ENCODE measurements at regions not wholly inside any gene's neighbourhood (a gene's known extent, or its start where the extent isn't known, plus 50 kb on each side); places are given as distances from the start of the nearest gene placed in this dataset.
"Not testable (repeated sequence)": the region's sequence is repeated elsewhere in the genome, so short reads cannot be mapped to it uniquely, and the experiment has no call there.

- Histone ChIP-seq H2BK5ac (ENCODE audit: low read length) (no peak overlapping the region), H3K4me3 (ENCODE audit: low read length) (no peak overlapping the region), H2AK5ac (ENCODE audit: low read length) (no peak overlapping the region), H3K27ac (ENCODE audit: low read depth, low read length) (no peak overlapping the region), H3K4ac (ENCODE audit: low read depth, low read length) (no peak overlapping the region), H2BK120ac (ENCODE audit: low read depth, low read length) (no peak overlapping the region), H3K18ac (ENCODE audit: low read length) (no peak overlapping the region), H3K4me2 (ENCODE audit: low read length) (no peak overlapping the region), H4K5ac (ENCODE audit: low read length) (no peak overlapping the region), H3K23ac (ENCODE audit: low read length) (no peak overlapping the region), H3K4me1 (ENCODE audit: control insufficient read depth, low read depth, low read length) (no peaks in the 10 kb centered on the region), H3K9ac (ENCODE audit: low read length) (no peak overlapping the region), H3K79me2 (ENCODE audit: control insufficient read depth, insufficient read depth, low read length) (no peaks in the 10 kb centered on the region), H4K8ac (ENCODE audit: low read depth, low read length) (no peak overlapping the region), H3K79me1 (ENCODE audit: low read length) (no peaks in the 10 kb centered on the region), H2BK15ac (replicated peaks; ENCODE audit: low read depth) (no peak overlapping the region), H3K27me3 (ENCODE audit: insufficient read depth, low read length, poor library complexity) (no peaks in the 10 kb centered on the region), H3K56ac (ENCODE audit: low read length) (no peak overlapping the region), H3K36me3 (ENCODE audit: control insufficient read depth, insufficient read depth, low read length) (no peaks in the 10 kb centered on the region)
- DNase-seq, result no peak
- no CpG with 5 or more reads among the region's 1 CpG for WGBS (ENCODE audit: extremely low coverage, insufficient coverage, low lambda C conversion rate)
Measured at GRCh38 chr5:106393276-106393675, 1277.5 kb downstream of the EFNA5 start.

GRCh38 chr5:106392766-106393165 lies 1278.0 kb downstream of the EFNA5 start:
- no peak overlapping the region for H2AK5ac ChIP-seq (ENCODE audit: low read length)
- H3K9ac ChIP-seq (ENCODE audit: low read length), result no peak overlapping the region
- no peaks in the 10 kb centered on the region for H3K4me1 ChIP-seq (ENCODE audit: control insufficient read depth, low read depth, low read length)
- no peak overlapping the region for H3K4me3 ChIP-seq (ENCODE audit: low read length)
- H4K8ac ChIP-seq (ENCODE audit: low read depth, low read length), result no peak overlapping the region
- no peak overlapping the region for H3K23ac ChIP-seq (ENCODE audit: low read length)
- H3K79me2 ChIP-seq (ENCODE audit: control insufficient read depth, insufficient read depth, low read length), result no peaks in the 10 kb centered on the region
- H3K18ac ChIP-seq (ENCODE audit: low read length), result no peak overlapping the region
- no peaks in the 10 kb centered on the region for H3K79me1 ChIP-seq (ENCODE audit: low read length)
- no peak overlapping the region for H3K4me2 ChIP-seq (ENCODE audit: low read length)
- DNase-seq, result no peak
- H4K5ac ChIP-seq (ENCODE audit: low read length), result no peak overlapping the region
- no peak overlapping the region for H2BK15ac ChIP-seq (replicated peaks; ENCODE audit: low read depth)
- no peak overlapping the region for H3K27ac ChIP-seq (ENCODE audit: low read depth, low read length)
- H3K56ac ChIP-seq (ENCODE audit: low read length), result no peak overlapping the region
- H3K36me3 ChIP-seq (ENCODE audit: control insufficient read depth, insufficient read depth, low read length), result no peaks in the 10 kb centered on the region
- H2BK120ac ChIP-seq (ENCODE audit: low read depth, low read length), result no peak overlapping the region
- H3K4ac ChIP-seq (ENCODE audit: low read depth, low read length), result no peak overlapping the region
- no CpG with 5 or more reads among the region's 5 CpGs for WGBS (ENCODE audit: extremely low coverage, insufficient coverage, low lambda C conversion rate)
- no peaks in the 10 kb centered on the region for H3K27me3 ChIP-seq (ENCODE audit: insufficient read depth, low read length, poor library complexity)
- H2BK5ac ChIP-seq (ENCODE audit: low read length), result no peak overlapping the region

GRCh38 chr5:106387767-106388166 lies 1283.0 kb downstream of the EFNA5 start:
- not testable (repeated sequence) for H3K79me1 ChIP-seq (ENCODE audit: low read length); H3K4me3 ChIP-seq (ENCODE audit: low read length); H2BK120ac ChIP-seq (ENCODE audit: low read depth, low read length); H3K36me3 ChIP-seq (ENCODE audit: control insufficient read depth, insufficient read depth, low read length); H2BK5ac ChIP-seq (ENCODE audit: low read length); H3K27ac ChIP-seq (ENCODE audit: low read depth, low read length); H3K56ac ChIP-seq (ENCODE audit: low read length); H3K9ac ChIP-seq (ENCODE audit: low read length); H2BK15ac ChIP-seq (replicated peaks; ENCODE audit: low read depth); H3K18ac ChIP-seq (ENCODE audit: low read length); H4K5ac ChIP-seq (ENCODE audit: low read length); H3K79me2 ChIP-seq (ENCODE audit: control insufficient read depth, insufficient read depth, low read length); H4K8ac ChIP-seq (ENCODE audit: low read depth, low read length); H3K4me1 ChIP-seq (ENCODE audit: control insufficient read depth, low read depth, low read length); DNase-seq; H3K27me3 ChIP-seq (ENCODE audit: insufficient read depth, low read length, poor library complexity); H2AK5ac ChIP-seq (ENCODE audit: low read length); H3K23ac ChIP-seq (ENCODE audit: low read length); H3K4me2 ChIP-seq (ENCODE audit: low read length); H3K4ac ChIP-seq (ENCODE audit: low read depth, low read length)
- WGBS (ENCODE audit: extremely low coverage, insufficient coverage, low lambda C conversion rate), result 100% methylated on average over 9 of the region's 12 CpGs

- no peaks in the 10 kb centered on the region for H3K36me3 ChIP-seq (ENCODE audit: control insufficient read depth, insufficient read depth, low read length)
- H3K18ac ChIP-seq (ENCODE audit: low read length), result no peak overlapping the region
- no peak overlapping the region for H2BK5ac ChIP-seq (ENCODE audit: low read length)
- no peak overlapping the region for H4K8ac ChIP-seq (ENCODE audit: low read depth, low read length)
- H3K79me1 ChIP-seq (ENCODE audit: low read length), result no peaks in the 10 kb centered on the region
- no CpG with 5 or more reads among the region's 3 CpGs for WGBS (ENCODE audit: extremely low coverage, insufficient coverage, low lambda C conversion rate)
- no peak overlapping the region for H3K9ac ChIP-seq (ENCODE audit: low read length)
- no peak overlapping the region for H3K4me2 ChIP-seq (ENCODE audit: low read length)
- no peak overlapping the region for H3K56ac ChIP-seq (ENCODE audit: low read length)
- H3K79me2 ChIP-seq (ENCODE audit: control insufficient read depth, insufficient read depth, low read length), result no peaks in the 10 kb centered on the region
- no peaks in the 10 kb centered on the region for H3K4me1 ChIP-seq (ENCODE audit: control insufficient read depth, low read depth, low read length)
- no peak overlapping the region for H2AK5ac ChIP-seq (ENCODE audit: low read length)
- H2BK15ac ChIP-seq (replicated peaks; ENCODE audit: low read depth), result no peak overlapping the region
- no peak overlapping the region for H3K4ac ChIP-seq (ENCODE audit: low read depth, low read length)
- H3K27me3 ChIP-seq (ENCODE audit: insufficient read depth, low read length, poor library complexity), result no peaks in the 10 kb centered on the region
- H2BK120ac ChIP-seq (ENCODE audit: low read depth, low read length), result no peak overlapping the region
- H3K4me3 ChIP-seq (ENCODE audit: low read length), result no peak overlapping the region
- H4K5ac ChIP-seq (ENCODE audit: low read length), result no peak overlapping the region
- no peak overlapping the region for H3K27ac ChIP-seq (ENCODE audit: low read depth, low read length)
- DNase-seq, result no peak
- no peak overlapping the region for H3K23ac ChIP-seq (ENCODE audit: low read length)
Measured at GRCh38 chr5:106386287-106386686, 1284.5 kb downstream of the EFNA5 start.

- no peak overlapping the region for H3K9ac ChIP-seq (ENCODE audit: low read length)
Measured at GRCh38 chr5:106380736-106381135, 1290.0 kb downstream of the EFNA5 start.

GRCh38 chr5:106376522-106376921 lies 1294.2 kb downstream of the EFNA5 start:
- Histone ChIP-seq H2BK15ac (replicated peaks; ENCODE audit: low read depth) (no peak overlapping the region), H3K79me2 (ENCODE audit: control insufficient read depth, insufficient read depth, low read length) (no peaks in the 10 kb centered on the region), H3K4ac (ENCODE audit: low read depth, low read length) (no peak overlapping the region), H3K23ac (ENCODE audit: low read length) (no peak overlapping the region), H3K56ac (ENCODE audit: low read length) (no peak overlapping the region), H3K27me3 (ENCODE audit: insufficient read depth, low read length, poor library complexity) (no peaks in the 10 kb centered on the region), H3K4me3 (ENCODE audit: low read length) (no peak overlapping the region), H3K36me3 (ENCODE audit: control insufficient read depth, insufficient read depth, low read length) (no peaks in the 10 kb centered on the region), H3K4me1 (ENCODE audit: control insufficient read depth, low read depth, low read length) (no peaks in the 10 kb centered on the region), H3K4me2 (ENCODE audit: low read length) (no peak overlapping the region), H4K8ac (ENCODE audit: low read depth, low read length) (no peak overlapping the region), H3K9ac (ENCODE audit: low read length) (no peak overlapping the region), H2BK120ac (ENCODE audit: low read depth, low read length) (no peak overlapping the region), H3K18ac (ENCODE audit: low read length) (no peak overlapping the region), H3K79me1 (ENCODE audit: low read length) (no peaks in the 10 kb centered on the region), H3K27ac (ENCODE audit: low read depth, low read length) (no peak overlapping the region), H4K5ac (ENCODE audit: low read length) (no peak overlapping the region), H2BK5ac (ENCODE audit: low read length) (no peak overlapping the region), H2AK5ac (ENCODE audit: low read length) (no peak overlapping the region)
- DNase-seq, result no peak
- WGBS (ENCODE audit: extremely low coverage, insufficient coverage, low lambda C conversion rate), result no CpG with 5 or more reads among the region's 1 CpG

More at GRCh38 chr5:106380736-106381135, 1290.0 kb downstream of the EFNA5 start:
- Histone ChIP-seq H3K56ac (ENCODE audit: low read length) (no peak overlapping the region), H4K8ac (ENCODE audit: low read depth, low read length) (no peak overlapping the region), H2BK120ac (ENCODE audit: low read depth, low read length) (no peak overlapping the region), H3K4ac (ENCODE audit: low read depth, low read length) (no peak overlapping the region), H3K79me1 (ENCODE audit: low read length) (no peaks in the 10 kb centered on the region), H3K36me3 (ENCODE audit: control insufficient read depth, insufficient read depth, low read length) (no peaks in the 10 kb centered on the region), H3K27me3 (ENCODE audit: insufficient read depth, low read length, poor library complexity) (no peaks in the 10 kb centered on the region), H3K4me2 (ENCODE audit: low read length) (no peak overlapping the region), H2AK5ac (ENCODE audit: low read length) (no peak overlapping the region), H3K4me3 (ENCODE audit: low read length) (no peak overlapping the region), H3K79me2 (ENCODE audit: control insufficient read depth, insufficient read depth, low read length) (no peaks in the 10 kb centered on the region), H3K27ac (ENCODE audit: low read depth, low read length) (no peak overlapping the region), H2BK5ac (ENCODE audit: low read length) (no peak overlapping the region), H3K4me1 (ENCODE audit: control insufficient read depth, low read depth, low read length) (no peaks in the 10 kb centered on the region), H3K18ac (ENCODE audit: low read length) (no peak overlapping the region), H3K23ac (ENCODE audit: low read length) (no peak overlapping the region), H4K5ac (ENCODE audit: low read length) (no peak overlapping the region), H2BK15ac (replicated peaks; ENCODE audit: low read depth) (no peak overlapping the region)
- DNase-seq, result no peak
- WGBS (ENCODE audit: extremely low coverage, insufficient coverage, low lambda C conversion rate), result no CpG with 5 or more reads among the region's 1 CpG
